HG03432 (cell line): ENCODE measurements at regions not wholly inside any gene's neighbourhood (a gene's known extent, or its start where the extent isn't known, plus 50 kb on each side); places are given as distances from the start of the nearest gene placed in this dataset.
"Not testable (repeated sequence)": the region's sequence is repeated elsewhere in the genome, so short reads cannot be mapped to it uniquely, and the experiment has no call there.

Experiments
- ATAC-seq: cut with Tn5 transposase; IDR thresholded peaks from one replicate; pipeline ENCODE4 v1.9.1; 2021; ENCODE audit warnings: mild to moderate bottlenecking, moderate library complexity; ENCODE audit not compliant: unreplicated experiment

- no peak for ATAC-seq
These were observed 696.3 kb upstream of the AGA start for GRCh38 chr4:178138491-178138890.

GRCh38 chr4:178140326-178140915, 698.2 kb upstream of the AGA start:
- ATAC-seq: no peak

GRCh38 chr4:178142724-178143123, 700.5 kb upstream of the AGA start:
- ATAC-seq: no peak

- ATAC-seq: no peak
These were observed 705.9 kb upstream of the AGA start for GRCh38 chr4:178148106-178148505.

- ATAC-seq: no peak
These were observed 723.2 kb upstream of the AGA start for GRCh38 chr4:178165251-178165950.

GRCh38 chr4:178165951-178166308, 723.7 kb upstream of the AGA start:
- no peak for ATAC-seq

- ATAC-seq: no peak
These were observed 731.5 kb upstream of the AGA start for GRCh38 chr4:178173771-178174170.

GRCh38 chr4:178174756-178175155, 732.5 kb upstream of the AGA start:
- no peak for ATAC-seq

GRCh38 chr4:178185517-178185916, 743.3 kb upstream of the AGA start:
- ATAC-seq: no peak

- ATAC-seq: no peak
These were observed 750.4 kb upstream of the AGA start for GRCh38 chr4:178192611-178193010.

GRCh38 chr4:178196751-178197374, 754.6 kb upstream of the AGA start:
- ATAC-seq: no peak

- ATAC-seq: no peak
These were observed 756.5 kb upstream of the AGA start for GRCh38 chr4:178198691-178199090.

GRCh38 chr4:178202422-178202821, 760.2 kb upstream of the AGA start:
- ATAC-seq: no peak

- no peak for ATAC-seq
These were observed 763.6 kb upstream of the AGA start for GRCh38 chr4:178205826-178206225.

GRCh38 chr4:178215309-178215708, 773.1 kb upstream of the AGA start:
- no peak for ATAC-seq

GRCh38 chr4:178215763-178216162, 773.5 kb upstream of the AGA start:
- no peak for ATAC-seq

GRCh38 chr4:178226421-178226820, 784.2 kb upstream of the AGA start:
- ATAC-seq: not testable (repeated sequence)

- ATAC-seq: no peak
These were observed 791.7 kb upstream of the AGA start for GRCh38 chr4:178233906-178234305.

- no peak for ATAC-seq
These were observed 798.7 kb upstream of the AGA start for GRCh38 chr4:178240891-178241290.

- no peak for ATAC-seq
These were observed 799.4 kb upstream of the AGA start for GRCh38 chr4:178241601-178242118.

- ATAC-seq: no peak
These were observed 800.4 kb upstream of the AGA start for GRCh38 chr4:178242655-178243054.

GRCh38 chr4:178244785-178245184, 802.5 kb upstream of the AGA start:
- no peak for ATAC-seq
